ENCODE measurements at regions not wholly inside any gene's neighbourhood (a gene's known extent, or its start where the extent isn't known, plus 50 kb on each side); places are given as distances from the start of the nearest gene placed in this dataset.

DNA sequence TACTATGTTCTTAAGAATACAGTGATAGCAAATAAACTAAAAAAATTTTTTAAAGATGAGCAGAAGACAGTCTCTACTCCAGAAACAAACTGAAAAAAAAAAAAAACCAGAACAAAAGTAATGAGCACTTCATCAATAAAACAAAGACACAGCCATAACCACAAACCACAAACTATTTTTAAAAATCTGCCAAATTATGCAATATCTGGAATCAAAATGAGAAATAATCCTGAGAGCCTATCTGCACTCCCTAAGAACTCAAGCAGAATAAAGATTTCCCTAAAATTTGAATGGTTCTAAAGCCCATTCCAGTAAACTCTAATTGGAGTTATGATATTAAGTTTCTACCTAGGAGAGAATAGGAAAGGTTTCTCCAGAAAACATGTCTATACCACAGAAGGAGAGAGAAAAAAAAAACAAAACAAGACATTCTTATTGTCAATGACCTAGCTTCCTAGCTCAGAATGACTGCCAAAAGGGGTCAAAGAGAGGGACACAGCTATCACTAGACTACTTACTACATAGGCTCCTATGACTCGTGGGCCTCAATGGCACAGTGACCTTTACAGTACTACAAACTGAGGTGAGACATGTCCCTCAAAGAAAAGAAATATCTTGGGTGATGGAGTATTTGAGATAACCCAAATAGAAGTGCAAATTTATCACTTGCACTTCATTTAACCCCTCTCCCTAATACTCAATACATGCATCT is 262.8 kb downstream of the ZEB2 start:
- TF ChIP-seq, protein P1, sequence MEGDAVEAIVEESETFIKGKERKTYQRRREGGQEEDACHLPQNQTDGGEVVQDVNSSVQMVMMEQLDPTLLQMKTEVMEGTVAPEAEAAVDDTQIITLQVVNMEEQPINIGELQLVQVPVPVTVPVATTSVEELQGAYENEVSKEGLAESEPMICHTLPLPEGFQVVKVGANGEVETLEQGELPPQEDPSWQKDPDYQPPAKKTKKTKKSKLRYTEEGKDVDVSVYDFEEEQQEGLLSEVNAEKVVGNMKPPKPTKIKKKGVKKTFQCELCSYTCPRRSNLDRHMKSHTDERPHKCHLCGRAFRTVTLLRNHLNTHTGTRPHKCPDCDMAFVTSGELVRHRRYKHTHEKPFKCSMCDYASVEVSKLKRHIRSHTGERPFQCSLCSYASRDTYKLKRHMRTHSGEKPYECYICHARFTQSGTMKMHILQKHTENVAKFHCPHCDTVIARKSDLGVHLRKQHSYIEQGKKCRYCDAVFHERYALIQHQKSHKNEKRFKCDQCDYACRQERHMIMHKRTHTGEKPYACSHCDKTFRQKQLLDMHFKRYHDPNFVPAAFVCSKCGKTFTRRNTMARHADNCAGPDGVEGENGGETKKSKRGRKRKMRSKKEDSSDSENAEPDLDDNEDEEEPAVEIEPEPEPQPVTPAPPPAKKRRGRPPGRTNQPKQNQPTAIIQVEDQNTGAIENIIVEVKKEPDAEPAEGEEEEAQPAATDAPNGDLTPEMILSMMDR (conservative IDR thresholded peaks at IDR 0.05): no peak
- no peak for TF ChIP-seq ZFX (IDR thresholded peaks at IDR 0.05)

GRCh38 chr2:144254342-144255235 is 265.3 kb downstream of the ZEB2 start:
- TF ChIP-seq, protein P1 (conservative IDR thresholded peaks at IDR 0.05): no peak
- TF ChIP-seq ZFX (IDR thresholded peaks at IDR 0.05): no peak
- H3K27ac ChIP-seq: no peak overlapping the region

More for the DNA sequence above, 262.8 kb downstream of the ZEB2 start:
- no peak overlapping the region for H3K27ac ChIP-seq

DNA sequence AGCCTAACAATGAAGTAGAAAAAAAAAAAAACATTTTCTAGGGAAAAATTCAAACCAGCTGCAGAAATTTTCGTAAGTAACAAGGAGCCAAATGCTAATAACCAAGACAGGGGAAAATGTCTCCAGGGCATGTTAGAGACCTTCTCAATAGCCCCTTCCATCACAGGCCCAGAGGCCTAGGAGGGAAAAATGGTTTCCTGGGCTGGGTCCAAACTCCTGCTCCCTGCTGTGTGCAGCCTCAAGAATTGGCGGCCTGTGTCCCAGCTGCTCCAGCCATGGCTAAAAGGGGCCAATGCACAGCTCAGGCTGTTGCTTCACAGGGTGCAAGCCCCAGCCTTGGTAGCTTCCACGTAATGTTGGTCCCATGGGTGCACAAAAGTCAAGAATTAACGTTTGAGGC is 266.2 kb downstream of the ZEB2 start:
- H3K27ac ChIP-seq: no peak overlapping the region
- TF ChIP-seq, protein P1 (conservative IDR thresholded peaks at IDR 0.05): no peak
- no peak for TF ChIP-seq ZFX (IDR thresholded peaks at IDR 0.05)

DNA sequence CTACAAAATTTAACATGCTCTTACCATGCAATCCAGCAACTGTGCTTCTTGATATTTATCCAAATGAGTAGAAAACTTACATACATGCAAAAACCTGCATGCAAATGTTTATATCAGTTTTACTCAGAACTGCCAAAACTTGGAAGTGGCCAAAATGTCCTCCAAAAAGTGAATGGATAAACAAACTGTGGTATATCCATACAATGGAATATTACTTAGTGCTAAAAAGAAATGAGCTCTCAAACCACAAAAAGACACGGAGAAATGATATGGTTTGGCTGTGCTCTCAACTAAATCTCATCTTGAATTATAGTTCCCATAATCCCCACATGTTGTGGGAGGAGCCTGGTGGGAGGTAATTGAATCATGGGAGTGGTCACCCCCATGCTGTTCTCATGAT is 267.2 kb downstream of the ZEB2 start:
- TF ChIP-seq, protein P1 (conservative IDR thresholded peaks at IDR 0.05): no peak
- no peak for TF ChIP-seq ZFX (IDR thresholded peaks at IDR 0.05)
- no peak overlapping the region for H3K27ac ChIP-seq

DNA sequence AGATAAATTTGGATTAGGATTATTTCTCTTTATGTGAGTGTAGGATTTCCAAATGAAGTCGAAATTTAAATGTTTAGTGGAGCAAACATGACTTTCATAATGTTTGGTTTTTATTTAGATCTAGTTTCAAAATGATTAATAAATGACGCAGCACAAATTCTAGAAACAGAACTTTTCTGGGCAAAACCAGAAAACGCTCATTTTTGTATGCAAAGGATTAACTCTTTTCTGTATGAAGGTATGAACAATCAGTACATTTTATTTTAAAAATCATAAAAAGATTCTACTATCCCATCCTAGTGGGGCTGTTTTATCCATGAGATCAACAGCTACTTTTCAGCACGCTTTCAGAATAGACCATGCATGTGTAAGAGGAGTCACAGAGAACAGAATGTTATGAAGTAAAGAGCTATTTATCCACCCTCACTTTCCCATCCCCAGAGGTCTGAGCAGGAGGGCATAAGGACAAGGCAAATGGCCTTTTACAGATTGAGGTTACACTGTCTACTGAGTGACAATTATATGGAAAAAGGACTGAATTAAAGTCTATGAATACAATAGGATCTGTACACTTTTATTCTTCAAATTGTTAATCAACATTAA is 270.8 kb downstream of the ZEB2 start:
- H3K27ac ChIP-seq: no peak overlapping the region
- TF ChIP-seq ZFX (IDR thresholded peaks at IDR 0.05): no peak
- TF ChIP-seq, protein P1 (conservative IDR thresholded peaks at IDR 0.05): no peak

GRCh38 chr2:144248350-144249034 is 271.4 kb downstream of the ZEB2 start:
- TF ChIP-seq, protein P1 (conservative IDR thresholded peaks at IDR 0.05): no peak
- TF ChIP-seq ZFX (IDR thresholded peaks at IDR 0.05): no peak
- no peak overlapping the region for H3K27ac ChIP-seq

Data from C4-2B (cell line).